ENCODE measurements at regions not wholly inside any gene's neighbourhood (a gene's known extent, or its start where the extent isn't known, plus 50 kb on each side); places are given as distances from the start of the nearest gene placed in this dataset.

- TF ChIP-seq CTCF (IDR thresholded peaks at IDR 0.05; ENCODE audit: control extremely low read depth in 1 of 3, insufficient read depth in 1 of 3, low read depth in 1 of 3, low read length in 3 of 3) (no peak), EP300 (IDR thresholded peaks at IDR 0.05; ENCODE audit: borderline replicate concordance in 1 of 2, low read depth in 2 of 2, low read length in 2 of 2) (no peak), EZH2 (IDR thresholded peaks at IDR 0.05; ENCODE audit: low read depth, low read length, severe bottlenecking) (no peak), FOSL1 (IDR thresholded peaks at IDR 0.05; ENCODE audit: insufficient read depth, low read depth, low read length) (no peak), POLR2A (IDR thresholded peaks at IDR 0.05; ENCODE audit: control extremely low read depth in 1 of 2, low read depth in 2 of 2, low read length in 2 of 2) (no peak)
These were observed 57.4 kb downstream of the ZBTB38 start for GRCh38 chr3:141425523-141426233.
